Upper lobe of right lung (tissue), 1 donor: ENCODE measurements at regions not wholly inside any gene's neighbourhood (a gene's known extent, or its start where the extent isn't known, plus 50 kb on each side); places are given as distances from the start of the nearest gene placed in this dataset.

Experiments
- ATAC-seq: fragments of 200-7000 bp; cut with Tn5 transposase; one replicate; pipeline ENCODE4 v1.9.1; 2020; ENCODE audit warnings: mild to moderate bottlenecking, moderate library complexity
- DNase-seq: peaks from one replicate; pipeline ENCODE4 v3.0.0-alpha.2; 2020
- H3K27ac ChIP-seq: fragments of 200-600 bp; one replicate; pipeline ENCODE4 v1.8.0; 2022
- H3K27me3 ChIP-seq: fragments of 200-600 bp; one replicate; pipeline ENCODE4 v1.8.0; 2022; ENCODE audit warnings: mild to moderate bottlenecking
- H3K36me3 ChIP-seq: fragments of 200-600 bp; one replicate; pipeline ENCODE4 v1.8.0; 2022
- H3K4me1 ChIP-seq: fragments of 200-600 bp; one replicate; pipeline ENCODE4 v1.8.0; 2022
- H3K4me3 ChIP-seq: fragments of 200-600 bp; one replicate; pipeline ENCODE4 v1.8.0; 2022; ENCODE audit warnings: mild to moderate bottlenecking
- H3K9me3 ChIP-seq: fragments of 200-600 bp; one replicate; pipeline ENCODE4 v1.8.0; 2022
- CTCF ChIP-seq: fragments of 200-600 bp; IDR thresholded peaks from one replicate; pipeline ENCODE4 v1.8.0; 2022; ENCODE audit warnings: antibody characterized with exemption
- intact Hi-C: fragments of 100-400 bp; cut with DNase I; formaldehyde crosslinking; loops from one replicate; pipeline ENCODE4 v1.11.0; 2022
- donor health status: DM: no; HTN: yes; CAD: no; lungs with severe emphysema.

- H3K27ac ChIP-seq, result no peak overlapping the region
- H3K4me1 ChIP-seq, result no peaks in the 10 kb centered on the region
- no peak for TF ChIP-seq CTCF
- no peaks in the 10 kb centered on the region for H3K27me3 ChIP-seq
- H3K4me3 ChIP-seq, result no peak overlapping the region
- H3K9me3 ChIP-seq, result no peaks in the 10 kb centered on the region
- no peaks in the 10 kb centered on the region for H3K36me3 ChIP-seq
- intact Hi-C loops, result no loop called here
- no peak for DNase-seq
- ATAC-seq, result no peak
These were observed 346.5 kb upstream of the FMR1 start for GRCh38 chrX:147565237-147565636.

- ATAC-seq (no peak), DNase-seq (no peak)
- H3K27me3 ChIP-seq, result no peaks in the 10 kb centered on the region
- no peaks in the 10 kb centered on the region for H3K4me1 ChIP-seq
- no peaks in the 10 kb centered on the region for H3K36me3 ChIP-seq
- TF ChIP-seq CTCF, result no peak
- no peak overlapping the region for H3K4me3 ChIP-seq
- intact Hi-C loops, result no loop called here
- H3K9me3 ChIP-seq, result no peaks in the 10 kb centered on the region
- no peak overlapping the region for H3K27ac ChIP-seq
These were observed 341.2 kb upstream of the FMR1 start for GRCh38 chrX:147570483-147570882.

GRCh38 chrX:147573266-147573665, 338.5 kb upstream of the FMR1 start:
- TF ChIP-seq CTCF, result no peak
- DNase-seq (no peak), ATAC-seq (no peak)
- Histone ChIP-seq H3K36me3 (no peaks in the 10 kb centered on the region), H3K4me1 (no peaks in the 10 kb centered on the region), H3K27ac (no peak overlapping the region), H3K9me3 (no peaks in the 10 kb centered on the region), H3K4me3 (no peak overlapping the region), H3K27me3 (no peaks in the 10 kb centered on the region)
- intact Hi-C loops, result no loop called here

- no peak overlapping the region for H3K4me3 ChIP-seq
- intact Hi-C loops, result no loop called here
- ATAC-seq (no peak), DNase-seq (no peak)
- no peak for TF ChIP-seq CTCF
- no peaks in the 10 kb centered on the region for H3K27me3 ChIP-seq
- H3K27ac ChIP-seq, result no peak overlapping the region
- H3K4me1 ChIP-seq, result no peaks in the 10 kb centered on the region
- no peaks in the 10 kb centered on the region for H3K9me3 ChIP-seq
- no peaks in the 10 kb centered on the region for H3K36me3 ChIP-seq
These were observed 309.5 kb upstream of the FMR1 start for GRCh38 chrX:147602176-147602696.

- H3K9me3 ChIP-seq, result no peaks in the 10 kb centered on the region
- no peaks in the 10 kb centered on the region for H3K36me3 ChIP-seq
- DNase-seq (no peak), ATAC-seq (no peak)
- TF ChIP-seq CTCF, result no peak
- no peaks in the 10 kb centered on the region for H3K27me3 ChIP-seq
- no peak overlapping the region for H3K4me3 ChIP-seq
- H3K4me1 ChIP-seq, result no peaks in the 10 kb centered on the region
- no peak overlapping the region for H3K27ac ChIP-seq
- intact Hi-C loops, result no loop called here
These were observed 285.1 kb upstream of the FMR1 start for GRCh38 chrX:147626605-147627004.

- no peak for ATAC-seq
These were observed 276.5 kb upstream of the FMR1 start for GRCh38 chrX:147635186-147635585.

More at GRCh38 chrX:147635186-147635585, 276.5 kb upstream of the FMR1 start:
- TF ChIP-seq CTCF, result no peak
- Histone ChIP-seq H3K9me3 (no peaks in the 10 kb centered on the region), H3K4me3 (no peak overlapping the region), H3K27ac (no peak overlapping the region), H3K4me1 (no peaks in the 10 kb centered on the region), H3K27me3 (no peaks in the 10 kb centered on the region), H3K36me3 (no peaks in the 10 kb centered on the region)
- no peak for DNase-seq
- intact Hi-C loops, result no loop called here
